ENCODE measurements at regions not wholly inside any gene's neighbourhood (a gene's known extent, or its start where the extent isn't known, plus 50 kb on each side); places are given as distances from the start of the nearest gene placed in this dataset.

DNA sequence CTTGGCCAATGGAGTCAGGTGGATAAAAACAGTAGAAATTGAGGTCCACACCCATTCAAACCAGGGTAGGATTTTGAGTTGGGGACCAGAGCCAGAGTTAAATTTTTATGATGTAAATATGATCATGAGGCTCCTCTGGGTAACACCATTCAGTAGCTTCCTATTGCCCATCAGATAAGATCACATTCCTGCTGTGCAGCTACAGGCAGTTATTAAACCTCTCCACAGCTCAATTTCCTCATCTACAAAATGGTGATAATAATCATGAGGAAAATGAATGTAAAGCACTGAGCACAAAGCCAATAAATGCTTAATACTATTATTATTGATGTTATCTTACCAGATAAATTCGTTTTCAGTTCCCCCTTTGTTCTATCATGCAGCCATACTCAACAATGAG, 432.0 kb downstream of the CAAP1 start:
- no peaks in the 10 kb centered on the region for H3K4me1 ChIP-seq (ENCODE audit: control insufficient read depth, insufficient read depth, low read length)
- no peak overlapping the region for H3K27ac ChIP-seq (ENCODE audit: low read length)
- no peaks in the 10 kb centered on the region for H3K4me1 Mint-ChIP-seq
- DNase-seq (no peak), ATAC-seq (no peak)
- no peaks in the 10 kb centered on the region for H3K36me3 Mint-ChIP-seq
- peaks cover 3% of the 10 kb centered on the region for H3K9me3 ChIP-seq (ENCODE audit: control insufficient read depth, insufficient read depth, low read length)
- H3K4me3 ChIP-seq (ENCODE audit: low read length), result no peak overlapping the region
- no peaks in the 10 kb centered on the region for H3K27me3 Mint-ChIP-seq (ENCODE audit: low read depth in 2 of 2)
- no peaks in the 10 kb centered on the region for H3K27me3 ChIP-seq (ENCODE audit: control insufficient read depth, insufficient read depth, low read length)
- WGBS (ENCODE audit: insufficient coverage), result 50% methylated on average over 1 of the region's 1 CpG
- no peaks in the 10 kb centered on the region for H3K36me3 ChIP-seq (ENCODE audit: control insufficient read depth, insufficient read depth, low read length)
- intact Hi-C loops (cut with micrococcal nuclease), result no loop called here
- no peak overlapping the region for H3K4me3 Mint-ChIP-seq
- TF ChIP-seq, protein P1, sequence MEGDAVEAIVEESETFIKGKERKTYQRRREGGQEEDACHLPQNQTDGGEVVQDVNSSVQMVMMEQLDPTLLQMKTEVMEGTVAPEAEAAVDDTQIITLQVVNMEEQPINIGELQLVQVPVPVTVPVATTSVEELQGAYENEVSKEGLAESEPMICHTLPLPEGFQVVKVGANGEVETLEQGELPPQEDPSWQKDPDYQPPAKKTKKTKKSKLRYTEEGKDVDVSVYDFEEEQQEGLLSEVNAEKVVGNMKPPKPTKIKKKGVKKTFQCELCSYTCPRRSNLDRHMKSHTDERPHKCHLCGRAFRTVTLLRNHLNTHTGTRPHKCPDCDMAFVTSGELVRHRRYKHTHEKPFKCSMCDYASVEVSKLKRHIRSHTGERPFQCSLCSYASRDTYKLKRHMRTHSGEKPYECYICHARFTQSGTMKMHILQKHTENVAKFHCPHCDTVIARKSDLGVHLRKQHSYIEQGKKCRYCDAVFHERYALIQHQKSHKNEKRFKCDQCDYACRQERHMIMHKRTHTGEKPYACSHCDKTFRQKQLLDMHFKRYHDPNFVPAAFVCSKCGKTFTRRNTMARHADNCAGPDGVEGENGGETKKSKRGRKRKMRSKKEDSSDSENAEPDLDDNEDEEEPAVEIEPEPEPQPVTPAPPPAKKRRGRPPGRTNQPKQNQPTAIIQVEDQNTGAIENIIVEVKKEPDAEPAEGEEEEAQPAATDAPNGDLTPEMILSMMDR (IDR thresholded peaks at IDR 0.05), result no peak
- H3K27ac Mint-ChIP-seq, result no peak overlapping the region
- H3K9me3 Mint-ChIP-seq, result peaks cover 7 to 8% of the 10 kb centered on the region in 2 donors

DNA sequence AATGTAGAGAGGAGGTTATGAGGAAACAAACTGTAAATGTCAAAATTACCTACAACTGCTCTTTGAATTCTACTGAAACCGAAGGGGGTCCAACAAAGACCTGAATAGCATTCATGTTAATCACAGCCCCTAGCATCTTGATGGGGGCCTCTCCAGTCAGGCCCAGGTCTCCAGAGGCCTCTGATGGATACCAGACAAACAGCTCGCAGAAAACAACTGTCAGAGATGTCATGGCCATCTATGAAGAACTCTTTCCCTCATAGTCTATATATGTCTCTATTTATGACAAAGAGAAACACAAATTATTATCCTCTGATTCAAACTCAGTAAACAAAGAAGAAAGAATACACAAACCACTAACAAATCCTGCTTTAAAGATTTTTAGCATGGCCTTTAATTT, 432.6 kb downstream of the CAAP1 start:
- no peaks in the 10 kb centered on the region for H3K36me3 Mint-ChIP-seq
- peaks cover 7 to 8% of the 10 kb centered on the region in 2 donors for H3K9me3 Mint-ChIP-seq
- no peak overlapping the region for H3K4me3 Mint-ChIP-seq
- H3K36me3 ChIP-seq (ENCODE audit: control insufficient read depth, insufficient read depth, low read length), result no peaks in the 10 kb centered on the region
- WGBS (ENCODE audit: insufficient coverage), result 62% methylated on average over 2 of the region's 2 CpGs
- H3K9me3 ChIP-seq (ENCODE audit: control insufficient read depth, insufficient read depth, low read length), result no peaks in the 10 kb centered on the region
- no peaks in the 10 kb centered on the region for H3K27me3 ChIP-seq (ENCODE audit: control insufficient read depth, insufficient read depth, low read length)
- H3K4me1 Mint-ChIP-seq, result no peaks in the 10 kb centered on the region
- DNase-seq (no peak), ATAC-seq (no peak)
- no peak overlapping the region for H3K27ac Mint-ChIP-seq
- H3K4me3 ChIP-seq (ENCODE audit: low read length), result no peak overlapping the region
- H3K27me3 Mint-ChIP-seq (ENCODE audit: low read depth in 2 of 2), result no peaks in the 10 kb centered on the region
- no peak overlapping the region for H3K27ac ChIP-seq (ENCODE audit: low read length)
- intact Hi-C loops (cut with micrococcal nuclease), result no loop called here
- H3K4me1 ChIP-seq (ENCODE audit: control insufficient read depth, insufficient read depth, low read length), result no peaks in the 10 kb centered on the region
- TF ChIP-seq, protein P1 (IDR thresholded peaks at IDR 0.05), result no peak

DNA sequence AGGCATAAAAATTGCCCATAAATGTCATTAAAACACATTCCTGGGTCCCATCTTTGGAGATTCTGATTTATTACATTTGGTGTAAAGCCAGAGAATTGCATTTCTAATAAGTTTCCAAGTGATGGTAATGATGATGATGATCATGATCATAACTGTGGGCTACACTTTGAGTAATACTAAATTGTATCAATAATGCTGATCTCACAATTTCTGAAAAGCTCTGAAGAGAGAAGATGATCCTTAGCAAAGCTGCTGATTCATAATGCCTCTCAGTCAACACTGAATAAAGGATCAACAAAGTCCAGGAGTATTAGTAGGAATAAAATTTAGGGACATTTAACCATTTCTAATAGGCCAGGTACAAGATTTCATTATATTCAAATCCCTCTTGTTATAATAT, 434.5 kb downstream of the CAAP1 start:
- Mint-ChIP-seq H3K36me3 (no peaks in the 10 kb centered on the region), H3K4me3 (no peak overlapping the region), H3K27ac (no peak overlapping the region), H3K9me3 (peaks cover 5 to 11% of the 10 kb centered on the region in 2 donors), H3K27me3 (ENCODE audit: low read depth in 2 of 2) (no peaks in the 10 kb centered on the region), H3K4me1 (no peaks in the 10 kb centered on the region)
- no peak for DNase-seq
- Histone ChIP-seq H3K4me1 (ENCODE audit: control insufficient read depth, insufficient read depth, low read length) (no peaks in the 10 kb centered on the region), H3K4me3 (ENCODE audit: low read length) (no peak overlapping the region), H3K27ac (ENCODE audit: low read length) (no peak overlapping the region), H3K36me3 (ENCODE audit: control insufficient read depth, insufficient read depth, low read length) (no peaks in the 10 kb centered on the region), H3K9me3 (ENCODE audit: control insufficient read depth, insufficient read depth, low read length) (no peaks in the 10 kb centered on the region), H3K27me3 (ENCODE audit: control insufficient read depth, insufficient read depth, low read length) (no peaks in the 10 kb centered on the region)
- intact Hi-C loops (cut with micrococcal nuclease), result no loop called here
- TF ChIP-seq, protein P1 (IDR thresholded peaks at IDR 0.05), result no peak
- ATAC-seq, result no peak

DNA sequence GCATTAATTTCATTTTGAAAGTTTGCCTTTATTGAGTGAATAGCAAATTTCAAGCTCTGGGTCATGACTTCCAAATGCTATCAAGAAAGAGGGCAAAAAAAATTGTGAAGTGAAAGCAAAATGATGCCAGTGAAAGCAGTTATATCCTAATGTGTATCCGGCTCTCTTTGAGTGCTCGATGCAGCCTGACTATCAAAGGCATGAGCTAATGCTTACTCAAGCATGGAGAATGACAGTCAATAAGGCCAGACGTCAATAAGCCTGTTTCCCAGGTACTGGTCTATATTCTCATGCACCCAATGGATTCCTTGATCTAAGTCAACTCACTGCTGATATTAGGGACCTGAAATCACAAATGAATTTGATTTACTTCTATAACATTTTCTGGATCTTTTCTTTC, 435.5 kb downstream of the CAAP1 start:
- TF ChIP-seq, protein P1 (IDR thresholded peaks at IDR 0.05), result no peak
- Histone ChIP-seq H3K27ac (ENCODE audit: low read length) (no peak overlapping the region), H3K4me3 (ENCODE audit: low read length) (no peak overlapping the region), H3K4me1 (ENCODE audit: control insufficient read depth, insufficient read depth, low read length) (no peaks in the 10 kb centered on the region), H3K36me3 (ENCODE audit: control insufficient read depth, insufficient read depth, low read length) (no peaks in the 10 kb centered on the region), H3K9me3 (ENCODE audit: control insufficient read depth, insufficient read depth, low read length) (no peaks in the 10 kb centered on the region), H3K27me3 (ENCODE audit: control insufficient read depth, insufficient read depth, low read length) (no peaks in the 10 kb centered on the region)
- H3K36me3 Mint-ChIP-seq, result no peaks in the 10 kb centered on the region
- H3K27ac Mint-ChIP-seq, result no peak overlapping the region
- ATAC-seq (no peak), DNase-seq (no peak)
- 68% methylated on average over 3 of the region's 3 CpGs for WGBS (ENCODE audit: insufficient coverage)
- H3K9me3 Mint-ChIP-seq, result peaks cover 9 to 13% of the 10 kb centered on the region in 2 donors
- H3K4me1 Mint-ChIP-seq, result no peaks in the 10 kb centered on the region
- no peaks in the 10 kb centered on the region for H3K27me3 Mint-ChIP-seq (ENCODE audit: low read depth in 2 of 2)
- intact Hi-C loops (cut with micrococcal nuclease), result no loop called here
- no peak overlapping the region for H3K4me3 Mint-ChIP-seq

Data from natural killer cell (primary cell).